ENCODE measurements at regions not wholly inside any gene's neighbourhood (a gene's known extent, or its start where the extent isn't known, plus 50 kb on each side); places are given as distances from the start of the nearest gene placed in this dataset.

DNA sequence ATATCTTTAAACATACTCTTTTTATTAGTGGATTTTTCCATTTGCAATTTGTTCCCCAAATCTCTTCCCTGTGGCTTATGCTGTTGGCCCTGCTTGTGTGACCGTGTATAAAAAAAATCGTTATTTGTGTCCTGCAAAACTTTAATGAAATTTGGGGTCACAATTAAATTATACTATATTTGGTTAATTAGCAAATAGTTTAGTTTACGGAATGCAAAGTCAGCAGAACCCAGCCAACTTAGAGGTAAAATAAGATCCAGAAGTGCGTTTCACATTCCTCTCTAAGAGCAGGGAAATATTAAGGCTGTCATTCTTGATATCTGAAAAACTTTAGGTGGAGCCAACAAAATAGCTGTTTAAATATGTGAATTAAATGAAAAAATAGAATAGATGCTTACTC is 2023.5 kb upstream of the WWC1 start:
- no peaks in the 10 kb centered on the region for H3K27me3 ChIP-seq
- H3K4me1 ChIP-seq = no peaks in the 10 kb centered on the region
- H3K4me3 ChIP-seq = no peak overlapping the region
- DNase-seq (no peak), ATAC-seq (no peak)
- no peaks in the 10 kb centered on the region for H3K9me3 ChIP-seq
- WGBS (ENCODE audit: insufficient coverage, low coverage, low lambda C conversion rate, missing lambda C conversion rate) = 53% methylated on average over 4 of the region's 4 CpGs
- no peak overlapping the region for H3K27ac ChIP-seq
- intact Hi-C loops (cut with DNase I) = no loop called here
- TF ChIP-seq CTCF (IDR thresholded peaks at IDR 0.05) (no peak), POLR2A (IDR thresholded peaks at IDR 0.05) (no peak)
- H3K36me3 ChIP-seq = no peaks in the 10 kb centered on the region

- H3K4me3 ChIP-seq = no peak overlapping the region
These were observed 2020.7 kb upstream of the WWC1 start for GRCh38 chr5:166270712-166271111.

GRCh38 chr5:166276006-166276405 is 2015.4 kb upstream of the WWC1 start:
- TF ChIP-seq CTCF (IDR thresholded peaks at IDR 0.05) (no peak), POLR2A (IDR thresholded peaks at IDR 0.05) (no peak)
- Histone ChIP-seq H3K4me3 (no peak overlapping the region), H3K36me3 (no peaks in the 10 kb centered on the region), H3K4me1 (no peaks in the 10 kb centered on the region), H3K27ac (no peak overlapping the region), H3K27me3 (no peaks in the 10 kb centered on the region), H3K9me3 (no peaks in the 10 kb centered on the region)
- intact Hi-C loops (cut with DNase I) = no loop called here
- DNase-seq = no peak
- no peak for ATAC-seq

More at GRCh38 chr5:166270712-166271111, 2020.7 kb upstream of the WWC1 start:
- TF ChIP-seq CTCF (IDR thresholded peaks at IDR 0.05) = no peak
- TF ChIP-seq POLR2A (IDR thresholded peaks at IDR 0.05) = no peak
- Histone ChIP-seq H3K9me3 (no peaks in the 10 kb centered on the region), H3K36me3 (no peaks in the 10 kb centered on the region), H3K27me3 (no peaks in the 10 kb centered on the region), H3K27ac (no peak overlapping the region), H3K4me1 (no peaks in the 10 kb centered on the region)
- no peak for ATAC-seq
- WGBS (ENCODE audit: insufficient coverage, low coverage, low lambda C conversion rate, missing lambda C conversion rate) = 79% methylated on average over 2 of the region's 2 CpGs
- DNase-seq = no peak
- intact Hi-C loops (cut with DNase I) = no loop called here

DNA sequence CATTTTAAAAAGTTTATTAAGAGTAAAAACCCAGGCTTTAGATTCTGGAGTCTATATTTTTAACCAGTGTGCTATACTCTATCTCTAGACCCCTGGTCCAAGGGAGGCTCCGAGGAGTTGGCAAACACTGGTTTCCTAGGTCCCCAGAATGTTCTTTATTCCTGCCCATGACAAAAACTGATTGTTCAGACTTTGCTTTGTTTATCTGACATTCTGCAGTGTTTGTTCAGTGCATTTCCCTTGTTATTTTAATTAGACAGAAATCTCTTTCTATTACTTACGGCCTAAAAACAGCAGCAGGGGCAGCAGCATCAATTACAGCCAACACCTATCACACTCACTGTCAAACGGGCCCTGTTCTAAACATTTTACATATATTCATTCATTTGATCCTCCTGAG is 2011.6 kb upstream of the WWC1 start:
- intact Hi-C loops (cut with DNase I) = no loop called here
- no peak for TF ChIP-seq CTCF (IDR thresholded peaks at IDR 0.05)
- TF ChIP-seq POLR2A (IDR thresholded peaks at IDR 0.05) = no peak
- no peaks in the 10 kb centered on the region for H3K9me3 ChIP-seq
- no peaks in the 10 kb centered on the region for H3K36me3 ChIP-seq
- H3K4me3 ChIP-seq = no peak overlapping the region
- H3K27ac ChIP-seq = no peak overlapping the region
- 35% methylated on average over 3 of the region's 3 CpGs for WGBS (ENCODE audit: insufficient coverage, low coverage, low lambda C conversion rate, missing lambda C conversion rate)
- no peaks in the 10 kb centered on the region for H3K4me1 ChIP-seq
- DNase-seq (no peak), ATAC-seq (no peak)
- no peaks in the 10 kb centered on the region for H3K27me3 ChIP-seq

DNA sequence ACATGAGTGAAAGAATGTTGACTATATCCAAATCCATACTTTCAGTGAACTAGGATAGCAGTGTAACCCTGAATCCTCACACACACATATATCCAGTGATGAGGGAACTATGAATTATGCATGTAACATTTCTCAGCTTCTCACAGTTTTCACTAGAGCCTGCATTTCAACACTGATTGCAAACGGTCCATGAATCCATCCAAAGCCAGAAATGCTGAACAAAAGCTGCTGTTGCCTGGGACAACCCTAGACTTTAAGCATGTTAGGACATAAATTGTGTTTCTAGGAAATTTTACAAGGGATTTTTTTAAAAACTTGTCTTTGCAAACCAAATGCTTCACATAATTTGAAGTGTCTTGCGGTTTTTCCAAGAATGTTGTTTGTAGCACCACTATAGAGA is 2010.0 kb upstream of the WWC1 start:
- ATAC-seq = no peak
- Histone ChIP-seq H3K27me3 (no peaks in the 10 kb centered on the region), H3K9me3 (no peaks in the 10 kb centered on the region), H3K4me3 (no peak overlapping the region), H3K4me1 (no peaks in the 10 kb centered on the region), H3K27ac (no peak overlapping the region), H3K36me3 (no peaks in the 10 kb centered on the region)
- 60% methylated on average over 2 of the region's 2 CpGs for WGBS (ENCODE audit: insufficient coverage, low coverage, low lambda C conversion rate, missing lambda C conversion rate)
- intact Hi-C loops (cut with DNase I) = no loop called here
- TF ChIP-seq POLR2A (IDR thresholded peaks at IDR 0.05) (no peak), CTCF (IDR thresholded peaks at IDR 0.05) (no peak)
- DNase-seq = no peak
